Gastroesophageal sphincter (tissue), 3 donors: ENCODE measurements at regions not wholly inside any gene's neighbourhood (a gene's known extent, or its start where the extent isn't known, plus 50 kb on each side); places are given as distances from the start of the nearest gene placed in this dataset.
"Not testable (repeated sequence)": the region's sequence is repeated elsewhere in the genome, so short reads cannot be mapped to it uniquely, and the experiment has no call there.

Experiments used
- EP300 ChIP-seq: sonication (generic); formaldehyde crosslinking; IDR thresholded peaks from one replicate; pipeline ENCODE4 v1.6.1; 2017; ENCODE audit warnings: antibody characterized with exemption, mild to moderate bottlenecking
- POLR2A ChIP-seq, 2 donors: fragments of 450-650 bp; IDR thresholded peaks; one replicate each; pipeline ENCODE4 v1.6.1; 2017; ENCODE audit warnings: antibody characterized with exemption in 2 of 2, mild to moderate bottlenecking in 2 of 2, moderate library complexity in 1 of 2
- POLR2AphosphoS5 ChIP-seq: sonication (generic); formaldehyde crosslinking; IDR thresholded peaks from one replicate; pipeline ENCODE4 v1.6.1; 2017; ENCODE audit warnings: antibody characterized with exemption
- TF ChIP-seq, protein P1 (sequence below), 4 experiments: fragments of 200-600 bp in 2 of 4; fragments of 450-650 bp in 2 of 4; sonication (generic) in 1 of 4; IDR thresholded peaks; one replicate each; pipeline ENCODE4 v1.5.1; 2017 to 2019; ENCODE audit warnings: antibody characterized with exemption in 4 of 4, mild to moderate bottlenecking in 2 of 4, moderate library complexity in 2 of 4

DNA sequence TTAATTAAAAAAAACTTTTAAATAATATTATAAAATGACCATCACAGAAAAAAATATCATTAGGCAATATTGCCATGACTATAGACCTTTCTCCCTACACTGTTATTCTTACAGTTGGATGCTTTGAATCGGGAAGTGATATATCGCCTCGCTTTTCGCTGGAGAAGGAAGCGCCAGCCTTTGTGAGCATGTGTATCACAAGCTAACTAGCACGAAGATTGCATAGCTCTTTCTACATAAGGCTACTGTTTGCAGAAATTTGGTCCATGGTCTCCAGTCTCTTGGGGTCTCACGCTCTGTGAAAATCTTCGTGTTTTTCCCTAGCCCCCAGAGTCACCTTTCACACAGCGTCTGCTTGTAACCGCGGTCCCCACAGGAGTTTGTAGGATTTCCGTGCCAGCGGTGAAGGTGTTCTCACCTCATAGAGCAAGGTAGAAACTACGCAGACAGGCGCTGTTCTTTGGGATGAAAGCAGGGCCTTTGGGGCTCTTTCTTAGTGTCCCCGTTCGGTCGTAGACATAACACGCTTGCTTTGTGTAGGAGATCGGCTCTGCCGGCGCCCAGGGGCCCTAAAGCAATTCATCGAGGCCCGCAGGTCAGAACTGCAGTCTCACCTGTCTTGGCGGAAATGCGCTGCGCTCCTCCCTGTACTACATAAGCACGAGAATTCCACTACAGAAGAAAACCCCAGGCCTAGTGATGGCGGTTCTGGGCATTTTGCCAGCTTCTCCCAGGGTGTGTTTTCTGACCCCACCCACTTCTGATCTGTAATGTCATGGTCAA, 214.5 kb upstream of the NOTCH2NLA start:
- TF ChIP-seq, protein P1, sequence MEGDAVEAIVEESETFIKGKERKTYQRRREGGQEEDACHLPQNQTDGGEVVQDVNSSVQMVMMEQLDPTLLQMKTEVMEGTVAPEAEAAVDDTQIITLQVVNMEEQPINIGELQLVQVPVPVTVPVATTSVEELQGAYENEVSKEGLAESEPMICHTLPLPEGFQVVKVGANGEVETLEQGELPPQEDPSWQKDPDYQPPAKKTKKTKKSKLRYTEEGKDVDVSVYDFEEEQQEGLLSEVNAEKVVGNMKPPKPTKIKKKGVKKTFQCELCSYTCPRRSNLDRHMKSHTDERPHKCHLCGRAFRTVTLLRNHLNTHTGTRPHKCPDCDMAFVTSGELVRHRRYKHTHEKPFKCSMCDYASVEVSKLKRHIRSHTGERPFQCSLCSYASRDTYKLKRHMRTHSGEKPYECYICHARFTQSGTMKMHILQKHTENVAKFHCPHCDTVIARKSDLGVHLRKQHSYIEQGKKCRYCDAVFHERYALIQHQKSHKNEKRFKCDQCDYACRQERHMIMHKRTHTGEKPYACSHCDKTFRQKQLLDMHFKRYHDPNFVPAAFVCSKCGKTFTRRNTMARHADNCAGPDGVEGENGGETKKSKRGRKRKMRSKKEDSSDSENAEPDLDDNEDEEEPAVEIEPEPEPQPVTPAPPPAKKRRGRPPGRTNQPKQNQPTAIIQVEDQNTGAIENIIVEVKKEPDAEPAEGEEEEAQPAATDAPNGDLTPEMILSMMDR (IDR thresholded peaks at IDR 0.05): not testable (repeated sequence)
- TF ChIP-seq POLR2AphosphoS5; POLR2A (IDR thresholded peaks at IDR 0.05); EP300: not testable (repeated sequence)
